Hepatocyte (in vitro differentiated cells): ENCODE measurements at regions not wholly inside any gene's neighbourhood (a gene's known extent, or its start where the extent isn't known, plus 50 kb on each side); places are given as distances from the start of the nearest gene placed in this dataset.

Experiments used
- EZH2 ChIP-seq: fragments of 200-600 bp; sonication (generic); IDR thresholded peaks from 2 replicates; pipeline ENCODE4 v1.6.1; 2016; ENCODE audit warnings: antibody characterized with exemption, mild to moderate bottlenecking, borderline replicate concordance
- TF ChIP-seq, protein P1 (sequence below): fragments of 200-600 bp; sonication (generic); IDR thresholded peaks from 2 replicates; pipeline ENCODE4 v1.5.1; 2016; ENCODE audit warnings: antibody characterized with exemption, mild to moderate bottlenecking; ENCODE audit not compliant: poor library complexity

GRCh38 chr12:90484094-90484493 lies 470.9 kb downstream of the CCER1 start:
- TF ChIP-seq, protein P1, sequence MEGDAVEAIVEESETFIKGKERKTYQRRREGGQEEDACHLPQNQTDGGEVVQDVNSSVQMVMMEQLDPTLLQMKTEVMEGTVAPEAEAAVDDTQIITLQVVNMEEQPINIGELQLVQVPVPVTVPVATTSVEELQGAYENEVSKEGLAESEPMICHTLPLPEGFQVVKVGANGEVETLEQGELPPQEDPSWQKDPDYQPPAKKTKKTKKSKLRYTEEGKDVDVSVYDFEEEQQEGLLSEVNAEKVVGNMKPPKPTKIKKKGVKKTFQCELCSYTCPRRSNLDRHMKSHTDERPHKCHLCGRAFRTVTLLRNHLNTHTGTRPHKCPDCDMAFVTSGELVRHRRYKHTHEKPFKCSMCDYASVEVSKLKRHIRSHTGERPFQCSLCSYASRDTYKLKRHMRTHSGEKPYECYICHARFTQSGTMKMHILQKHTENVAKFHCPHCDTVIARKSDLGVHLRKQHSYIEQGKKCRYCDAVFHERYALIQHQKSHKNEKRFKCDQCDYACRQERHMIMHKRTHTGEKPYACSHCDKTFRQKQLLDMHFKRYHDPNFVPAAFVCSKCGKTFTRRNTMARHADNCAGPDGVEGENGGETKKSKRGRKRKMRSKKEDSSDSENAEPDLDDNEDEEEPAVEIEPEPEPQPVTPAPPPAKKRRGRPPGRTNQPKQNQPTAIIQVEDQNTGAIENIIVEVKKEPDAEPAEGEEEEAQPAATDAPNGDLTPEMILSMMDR: no peak
- TF ChIP-seq EZH2: no peak
